ENCODE measurements at regions not wholly inside any gene's neighbourhood (a gene's known extent, or its start where the extent isn't known, plus 50 kb on each side); places are given as distances from the start of the nearest gene placed in this dataset.
"Not testable (repeated sequence)": the region's sequence is repeated elsewhere in the genome, so short reads cannot be mapped to it uniquely, and the experiment has no call there.

DNA sequence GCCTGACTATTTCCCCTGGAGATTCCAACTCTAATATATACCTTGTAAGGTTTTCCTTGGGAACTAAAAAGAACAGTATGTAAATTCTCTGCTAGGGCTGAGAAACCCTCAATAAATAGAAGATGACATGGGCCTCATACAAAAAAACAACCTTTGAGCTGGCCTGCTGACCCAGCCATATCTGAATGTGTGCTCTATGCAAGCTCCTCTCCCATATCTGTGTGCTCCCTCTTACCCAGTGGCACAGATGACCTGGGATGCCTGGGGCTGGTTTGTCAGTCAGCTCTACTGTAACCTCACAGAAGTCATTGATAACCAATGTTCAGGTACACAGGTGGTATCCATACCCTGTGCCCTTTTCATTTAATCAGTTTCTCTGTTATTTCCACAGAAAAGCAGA lies 329.2 kb downstream of the SEC16B start:
- DNase-seq (ENCODE audit: low spot score) = no peak

DNA sequence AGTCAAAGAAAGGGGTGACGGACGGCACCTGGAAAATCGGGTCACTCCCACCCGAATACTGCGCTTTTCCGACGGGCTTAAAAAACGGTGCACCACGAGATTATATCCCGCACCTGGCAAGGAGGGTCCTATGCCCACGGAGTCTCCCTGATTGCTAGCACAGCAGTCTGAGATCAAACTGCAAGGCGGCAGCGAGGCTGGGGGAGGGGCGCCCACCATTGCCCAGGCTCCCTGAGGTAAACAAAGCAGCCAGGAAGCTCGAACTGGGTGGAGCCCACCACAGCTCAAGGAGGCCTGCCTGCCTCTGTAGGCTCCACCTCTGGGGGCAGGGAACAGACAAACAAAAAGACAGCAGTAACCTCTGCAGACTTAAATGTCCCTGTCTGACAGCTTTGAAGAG lies 335.7 kb downstream of the SEC16B start:
- not testable (repeated sequence) for DNase-seq (ENCODE audit: low spot score)

DNA sequence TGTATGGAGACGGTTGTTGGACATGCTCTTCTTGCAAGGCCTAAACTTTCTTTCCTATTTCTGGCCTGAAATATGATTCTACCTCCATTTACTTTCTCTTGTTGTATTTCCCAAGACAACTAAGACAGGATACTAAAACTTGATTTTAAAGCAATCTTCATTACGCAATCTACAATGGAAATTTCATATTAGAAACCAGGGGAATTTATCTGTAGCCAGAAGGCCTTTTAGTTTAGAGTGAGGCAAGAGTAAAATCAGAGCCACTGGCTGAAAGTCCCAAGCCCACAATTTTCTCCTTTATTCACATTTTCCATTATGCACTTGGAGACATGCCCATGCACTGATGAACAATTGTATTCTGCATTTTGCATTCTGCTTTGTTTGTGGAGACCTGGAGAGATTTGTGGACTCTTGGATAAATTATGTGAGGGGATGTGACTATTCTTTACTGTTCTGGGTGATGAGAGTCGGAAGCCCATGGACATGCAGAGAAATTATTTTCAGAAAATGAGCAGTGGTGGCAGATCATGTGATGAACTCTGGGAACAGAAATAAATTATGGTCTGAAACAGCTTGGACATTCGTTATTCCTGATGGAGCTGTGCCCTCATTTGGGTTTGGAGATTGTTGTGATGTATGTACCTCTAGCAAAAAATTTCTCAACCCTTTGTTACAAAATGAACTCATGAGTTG lies 336.8 kb downstream of the SEC16B start:
- no peak for DNase-seq (ENCODE audit: low spot score)

DNA sequence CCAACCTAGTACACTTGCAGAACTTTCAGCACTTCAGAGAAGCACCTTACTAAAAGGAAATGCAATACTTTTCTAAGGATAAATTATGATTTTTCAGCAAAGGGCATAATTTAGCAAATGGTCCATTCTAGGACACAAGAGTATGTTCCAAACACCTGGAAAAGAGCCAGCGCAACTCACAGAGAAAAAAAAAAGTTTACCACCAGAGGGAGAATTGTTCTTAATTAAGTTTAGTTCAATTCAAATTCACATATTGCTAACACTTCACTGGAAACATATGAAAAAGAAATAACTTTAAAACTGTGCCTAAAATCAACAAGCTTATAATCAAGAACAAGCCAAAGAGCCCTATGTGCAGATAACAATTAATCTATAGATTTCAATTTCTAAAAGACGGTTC lies 338.1 kb downstream of the SEC16B start:
- no peak for DNase-seq (ENCODE audit: low spot score)

DNA sequence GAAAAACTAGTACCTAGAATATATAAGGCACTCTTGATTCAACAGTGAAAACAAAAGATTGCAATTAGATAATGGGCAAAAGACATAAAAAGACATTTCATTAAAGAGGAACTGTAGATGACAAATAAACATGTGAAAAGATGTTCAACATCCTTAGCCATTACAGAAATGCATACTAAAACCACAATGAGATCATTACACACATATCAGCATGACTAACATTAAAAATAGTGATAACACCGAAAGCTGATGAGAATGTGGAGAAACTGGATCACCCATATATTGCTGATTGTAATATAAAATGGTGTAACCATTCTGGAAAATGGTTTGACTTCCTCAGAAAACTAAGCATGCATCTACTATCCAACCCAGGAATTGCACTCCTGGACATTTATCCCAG lies 340.3 kb downstream of the SEC16B start:
- no peak for DNase-seq (ENCODE audit: low spot score)

DNA sequence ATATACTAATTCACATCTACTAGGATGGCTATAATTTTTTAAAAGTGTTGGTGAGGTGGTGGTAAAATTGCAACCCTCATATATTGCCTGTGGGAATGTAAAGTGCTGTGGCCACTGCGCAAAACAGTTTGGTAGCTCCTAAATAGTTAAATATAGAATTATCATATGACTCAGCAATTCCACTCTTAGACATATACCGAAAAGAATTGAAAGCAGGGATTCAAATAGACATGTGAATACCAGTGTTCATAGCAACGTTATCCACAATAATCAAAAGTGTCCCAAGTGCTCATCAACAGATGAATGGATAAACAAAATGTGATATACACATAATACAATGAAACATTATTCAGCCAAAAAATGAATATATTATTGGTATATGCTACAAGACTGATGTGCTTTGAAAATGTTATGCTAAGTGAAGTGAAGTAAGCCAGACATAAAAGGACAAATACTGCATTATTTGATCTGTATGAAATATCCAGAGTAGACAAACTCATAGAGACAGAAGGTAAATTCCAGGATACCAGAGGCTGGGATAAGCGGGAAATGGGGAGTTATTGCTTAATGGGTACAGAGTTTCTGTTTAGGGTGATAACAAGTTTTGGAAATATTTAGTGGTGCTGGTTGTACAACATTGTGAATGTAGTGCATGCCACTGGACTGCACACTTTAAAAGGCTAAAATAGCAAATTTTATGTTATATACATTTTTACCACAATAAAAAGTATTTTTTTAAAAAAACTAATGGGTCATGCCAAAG lies 342.5 kb downstream of the SEC16B start:
- no peak for DNase-seq (ENCODE audit: low spot score)

DNA sequence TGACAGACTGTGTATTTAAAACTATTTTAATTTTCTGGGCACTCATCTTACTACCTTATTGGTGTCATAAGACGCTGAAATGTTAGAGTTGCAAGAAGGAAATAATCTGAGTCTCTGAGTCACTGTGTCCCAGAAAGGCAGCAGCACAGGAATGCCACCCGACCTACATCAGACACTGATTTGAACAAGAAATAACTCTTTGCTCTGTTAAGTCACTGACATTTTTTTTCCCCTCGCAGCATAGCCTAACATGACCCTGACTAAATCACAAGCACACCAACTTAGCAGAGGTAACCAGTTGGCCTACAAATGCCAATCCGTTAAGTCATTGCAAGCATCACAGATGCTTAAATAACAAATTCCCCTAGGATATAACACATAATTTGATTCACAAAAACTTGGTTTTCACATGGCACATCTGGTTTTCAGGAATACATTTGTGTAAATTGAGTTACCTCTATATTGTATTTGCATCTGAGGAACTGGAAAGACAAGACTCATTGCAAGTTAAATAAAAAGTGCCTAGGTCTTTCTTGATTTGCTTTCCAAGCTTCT lies 349.1 kb downstream of the SEC16B start:
- DNase-seq (ENCODE audit: low spot score) = no peak

DNA sequence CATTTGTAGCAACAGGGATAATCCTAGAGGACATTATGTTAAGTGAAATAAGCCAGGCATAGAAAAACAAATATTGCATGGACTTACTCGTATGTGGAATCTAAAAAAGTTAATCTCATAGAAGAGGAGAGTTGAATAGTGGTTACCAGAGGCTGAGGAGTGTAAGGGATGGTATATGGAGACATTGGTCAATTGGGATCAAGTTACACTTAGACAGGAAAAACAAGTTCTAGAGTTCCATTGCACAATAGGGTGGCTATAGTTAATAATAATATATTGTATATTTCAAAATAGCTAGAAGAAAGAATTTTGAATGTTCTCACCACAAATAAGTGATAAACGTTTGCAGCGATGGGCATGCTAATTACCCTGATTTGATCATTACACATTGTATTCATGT lies 354.6 kb downstream of the SEC16B start:
- DNase-seq (ENCODE audit: low spot score) = no peak

DNA sequence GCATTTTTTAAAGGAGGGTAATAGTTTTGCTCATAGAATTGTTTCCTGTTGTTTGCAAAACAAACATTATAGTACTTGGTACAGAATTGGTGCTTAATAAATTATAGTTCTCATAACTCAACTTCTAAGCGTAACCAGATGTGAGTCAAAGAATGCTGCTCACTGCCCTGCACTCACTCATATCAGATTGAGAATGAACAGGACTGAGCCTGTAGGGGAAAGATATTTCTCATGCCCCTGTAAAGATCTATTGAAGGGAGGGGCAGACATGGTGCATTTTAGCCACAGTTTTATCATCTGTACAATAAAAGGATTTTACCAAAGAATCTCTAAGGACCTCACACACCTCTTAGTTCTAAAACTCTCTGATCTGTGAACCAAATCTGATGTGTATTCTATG lies 358.5 kb downstream of the SEC16B start:
- DNase-seq (ENCODE audit: low spot score) = no peak

DNA sequence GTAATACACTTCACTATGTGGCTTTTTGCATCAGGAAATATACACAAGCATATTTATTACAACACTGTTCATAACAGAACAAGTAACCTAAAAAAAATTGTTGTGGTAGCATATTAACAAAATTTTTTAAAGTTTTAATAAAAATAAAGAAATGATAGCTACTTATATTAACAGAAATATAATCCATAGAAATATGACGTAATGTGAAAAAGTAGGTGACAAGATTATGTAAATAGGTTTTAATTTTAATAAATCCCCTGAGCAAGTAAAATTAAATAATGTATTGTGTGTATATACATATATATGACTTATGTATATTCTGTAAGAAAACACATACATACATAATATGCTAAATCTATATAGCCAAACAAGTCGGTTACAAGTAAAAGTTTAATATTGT lies 359.9 kb downstream of the SEC16B start:
- no peak for DNase-seq (ENCODE audit: low spot score)

DNA sequence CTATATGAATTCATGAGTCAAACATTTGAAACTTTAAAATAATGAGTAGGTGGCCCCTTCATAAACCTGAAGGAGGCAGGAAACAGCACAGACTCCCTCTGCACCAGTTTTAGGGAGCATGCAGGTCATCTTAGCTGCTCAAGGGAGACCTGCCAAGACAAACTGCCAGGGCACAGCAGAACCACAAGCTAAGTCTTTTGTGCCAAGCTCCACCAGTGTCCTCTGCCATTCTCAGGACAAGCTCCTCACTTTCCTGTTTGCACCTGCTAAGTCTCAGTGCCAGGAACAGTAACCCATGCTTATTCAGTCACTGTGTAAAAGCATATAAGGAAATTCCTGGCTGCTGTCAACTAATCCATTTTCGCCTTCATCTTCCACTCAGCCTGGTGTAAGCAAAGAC lies 368.9 kb downstream of the SEC16B start:
- DNase-seq (ENCODE audit: low spot score) = no peak

DNA sequence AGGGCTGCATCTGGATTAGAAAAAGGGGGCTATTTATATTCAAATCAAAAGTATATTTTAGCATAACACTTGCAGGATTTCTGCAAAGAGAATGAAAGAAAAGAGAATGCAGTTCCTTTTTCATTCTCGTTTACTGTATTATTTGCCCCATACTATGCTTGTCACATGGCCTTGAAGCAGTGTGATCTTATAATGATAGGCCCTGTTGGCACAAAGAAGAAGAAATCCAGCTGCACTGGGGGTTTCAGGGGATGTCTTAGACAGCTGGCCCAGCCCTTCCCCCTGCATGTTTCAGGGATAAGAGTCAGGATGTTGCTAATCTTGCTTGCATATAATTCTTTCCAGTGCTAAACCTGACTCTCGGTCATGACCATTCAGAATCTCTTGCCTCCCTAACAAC lies 369.5 kb downstream of the SEC16B start:
- no peak for DNase-seq (ENCODE audit: low spot score)

DNA sequence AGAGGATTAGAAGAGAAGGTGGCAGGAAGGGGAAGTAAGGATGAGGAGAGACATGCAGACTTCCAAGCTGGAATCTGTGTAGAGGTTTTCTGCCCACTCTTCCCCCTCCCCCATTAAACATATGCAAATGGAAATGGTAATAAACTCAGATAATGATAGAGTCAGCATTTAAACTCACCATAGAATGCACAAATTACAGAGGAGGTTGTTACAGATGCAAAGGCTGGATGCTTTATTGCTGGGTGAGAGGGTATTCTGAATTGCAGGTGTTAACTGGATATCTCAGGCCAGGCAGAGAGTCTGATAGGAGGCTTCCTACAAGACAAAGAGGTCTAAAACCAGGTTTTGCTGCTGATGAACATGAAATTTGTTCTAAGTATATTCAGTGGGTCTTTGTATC lies 372.5 kb downstream of the SEC16B start:
- DNase-seq (ENCODE audit: low spot score) = no peak

DNA sequence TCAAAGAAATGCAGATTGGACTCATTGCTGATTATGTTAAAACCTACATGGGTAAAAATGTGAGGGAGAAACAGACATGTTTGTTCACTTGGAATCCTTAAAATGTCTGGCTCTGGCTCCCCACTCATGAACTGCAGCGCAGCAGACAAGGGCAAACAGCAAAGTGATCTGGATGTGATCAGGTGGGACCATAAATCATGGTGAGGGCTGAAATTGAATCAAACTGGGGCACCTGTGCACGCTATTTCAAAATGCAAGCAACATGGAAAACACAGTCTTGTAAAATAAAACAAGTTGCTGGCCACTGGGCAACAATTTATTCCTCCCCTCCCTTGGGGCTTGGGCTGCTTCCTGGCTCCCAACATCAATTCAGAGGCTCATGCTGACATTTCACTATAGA lies 373.4 kb downstream of the SEC16B start:
- no peak for DNase-seq (ENCODE audit: low spot score)

DNA sequence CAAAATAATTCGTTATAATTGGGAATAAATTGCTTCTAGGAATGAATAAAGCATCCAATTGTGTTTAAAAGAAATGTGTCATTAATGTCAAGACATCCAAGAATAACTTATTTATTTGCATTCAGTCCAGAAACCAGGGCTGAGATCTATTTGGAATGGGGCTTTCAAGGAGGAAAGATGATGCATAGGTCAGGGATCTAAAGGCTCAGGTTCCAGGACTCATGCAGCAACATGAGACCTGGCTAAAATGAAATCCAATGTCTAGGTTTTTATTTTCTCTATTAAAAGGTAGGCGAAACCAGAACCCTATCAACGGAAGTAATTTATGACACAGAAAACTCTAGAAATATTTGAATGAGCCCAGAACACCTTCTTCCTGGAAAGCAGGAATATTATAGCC lies 376.8 kb downstream of the SEC16B start:
- DNase-seq (ENCODE audit: low spot score) = no peak

DNA sequence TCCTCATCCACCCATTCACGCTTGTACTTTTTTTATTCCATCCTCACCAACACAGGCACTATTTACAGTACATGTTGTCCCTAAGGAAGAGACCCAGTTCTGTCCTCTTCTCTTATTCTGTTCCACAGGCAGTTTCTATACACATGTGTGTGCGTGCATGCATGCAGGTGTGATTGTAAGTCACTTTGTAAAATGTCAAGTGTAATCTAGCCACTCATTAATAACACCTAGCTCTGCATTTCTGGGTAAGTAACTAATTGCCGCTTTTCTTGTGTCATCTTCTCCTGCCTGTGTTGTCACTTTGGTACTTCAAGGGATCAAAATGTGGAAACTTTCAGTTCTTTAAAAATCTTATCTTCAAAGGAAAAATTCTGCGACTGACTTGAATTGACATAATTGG lies 377.2 kb downstream of the SEC16B start:
- no peak for DNase-seq (ENCODE audit: low spot score)

DNA sequence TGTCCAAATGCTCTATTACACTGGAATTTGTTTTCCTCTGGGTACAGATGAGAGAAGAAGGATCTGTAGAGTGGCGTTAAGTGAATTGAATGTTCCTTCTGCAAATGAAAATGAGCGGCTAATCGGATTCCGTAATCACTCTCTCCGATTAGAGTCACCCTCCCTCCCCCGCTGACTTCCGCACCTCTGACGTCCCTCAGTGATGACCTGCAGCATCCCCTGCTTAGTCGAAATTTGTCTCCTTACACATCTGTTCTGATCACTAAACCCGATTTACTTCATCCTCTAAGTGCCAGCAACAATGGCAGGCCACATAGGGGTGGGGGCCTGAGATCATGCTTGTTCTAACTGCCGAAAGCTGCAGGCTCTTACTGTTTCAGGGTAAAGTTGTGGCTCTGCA lies 378.7 kb downstream of the SEC16B start:
- no peak for DNase-seq (ENCODE audit: low spot score)

DNA sequence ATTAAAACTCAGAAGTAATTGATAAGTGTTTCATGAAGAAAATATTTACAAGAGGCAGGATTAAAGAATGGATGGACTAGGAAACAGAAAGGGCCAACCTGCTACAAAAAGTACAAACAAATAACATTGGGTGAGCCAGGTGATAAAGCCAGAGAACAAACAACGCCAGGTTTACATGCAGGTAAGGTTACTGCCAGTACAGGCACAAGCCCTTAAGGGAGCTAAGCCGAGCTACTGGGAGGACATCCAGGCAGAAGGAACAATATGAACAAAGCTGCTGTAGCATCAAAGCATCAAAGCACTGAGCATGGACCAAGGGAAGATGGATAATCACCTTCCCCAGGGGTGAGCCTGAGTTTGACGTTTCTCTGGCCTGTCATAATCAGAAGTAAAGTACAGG lies 380.7 kb downstream of the SEC16B start:
- DNase-seq (ENCODE audit: low spot score) = no peak

DNA sequence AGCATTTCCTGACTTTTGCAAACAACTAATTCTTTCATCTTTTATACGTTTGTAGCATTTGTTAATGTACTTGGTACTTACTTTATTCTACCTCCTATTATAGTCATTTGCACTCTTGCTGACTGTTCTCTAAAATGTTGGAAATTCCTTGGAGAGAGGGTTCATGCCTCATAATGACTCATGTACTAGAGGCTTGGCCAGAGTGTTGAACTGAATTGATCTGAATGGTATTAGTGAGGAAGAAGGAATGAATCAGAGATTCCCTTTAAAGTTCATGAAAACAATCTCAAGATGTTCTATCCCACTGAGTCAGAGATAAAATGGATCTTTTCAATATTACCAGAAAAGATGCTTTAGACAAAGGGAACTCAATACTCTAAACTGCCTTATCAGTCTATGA lies 383.4 kb downstream of the SEC16B start:
- DNase-seq (ENCODE audit: low spot score) = no peak

DNA sequence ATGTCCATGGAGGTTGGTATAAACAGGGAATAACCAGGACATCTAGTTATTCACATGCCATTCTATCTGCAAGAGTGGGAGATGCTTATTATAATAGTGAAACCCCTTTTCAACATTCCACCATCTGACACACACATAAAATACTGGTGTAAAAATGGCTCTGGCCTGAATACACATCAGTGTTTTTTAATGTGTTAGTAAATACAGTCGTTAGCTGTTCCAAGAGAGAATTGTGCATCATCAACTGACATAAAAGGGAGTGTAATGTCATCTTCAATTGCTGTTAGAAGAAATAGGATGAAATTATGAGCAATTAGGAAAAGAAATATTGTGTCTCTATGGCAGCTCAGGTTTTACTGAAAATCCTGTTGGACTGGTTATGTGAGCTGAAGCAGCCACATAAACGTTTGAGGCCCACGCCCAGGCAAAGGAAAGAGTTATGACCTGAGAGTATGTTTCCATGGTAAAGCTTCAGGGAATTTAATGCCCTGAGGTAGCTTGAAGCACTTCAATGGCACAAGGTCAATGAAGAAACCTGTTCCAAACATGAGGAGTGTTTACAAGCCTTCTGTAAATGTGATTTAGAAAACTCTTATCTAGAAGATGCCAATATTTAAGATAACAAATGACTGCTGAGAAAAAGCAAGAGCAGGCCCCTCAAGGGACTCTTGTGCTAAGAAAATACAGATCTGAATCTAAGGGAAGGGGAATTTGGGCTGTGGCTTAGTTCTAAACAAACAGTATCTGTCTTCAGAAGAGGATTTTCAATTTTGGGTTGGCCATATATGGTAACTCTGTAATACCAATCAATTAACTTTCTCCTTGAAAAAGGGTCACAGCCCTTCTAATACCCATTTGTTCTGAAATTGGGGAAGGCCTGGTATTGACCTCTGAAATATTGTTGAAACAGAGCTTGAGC lies 384.3 kb downstream of the SEC16B start:
- no peak for DNase-seq (ENCODE audit: low spot score)

DNA sequence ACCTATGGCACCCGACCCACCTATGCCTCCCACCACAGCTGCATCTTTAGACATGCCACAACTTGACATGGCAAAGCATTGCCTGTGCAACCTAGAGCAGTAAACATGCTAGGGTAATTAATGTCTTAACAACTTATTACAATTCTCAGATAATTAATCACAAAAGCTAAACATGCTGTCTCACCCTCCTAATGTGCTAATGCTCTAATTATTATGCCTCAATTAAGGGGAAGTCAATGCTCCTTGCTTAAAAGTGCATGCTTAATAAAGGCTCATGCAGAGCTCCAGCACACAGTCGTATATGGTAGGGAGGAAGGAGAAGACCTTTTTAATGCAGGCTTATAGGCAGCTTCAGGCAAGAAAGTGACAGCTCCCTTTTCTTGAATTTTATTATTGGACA lies 396.0 kb downstream of the SEC16B start:
- DNase-seq (ENCODE audit: low spot score) = no peak

DNA sequence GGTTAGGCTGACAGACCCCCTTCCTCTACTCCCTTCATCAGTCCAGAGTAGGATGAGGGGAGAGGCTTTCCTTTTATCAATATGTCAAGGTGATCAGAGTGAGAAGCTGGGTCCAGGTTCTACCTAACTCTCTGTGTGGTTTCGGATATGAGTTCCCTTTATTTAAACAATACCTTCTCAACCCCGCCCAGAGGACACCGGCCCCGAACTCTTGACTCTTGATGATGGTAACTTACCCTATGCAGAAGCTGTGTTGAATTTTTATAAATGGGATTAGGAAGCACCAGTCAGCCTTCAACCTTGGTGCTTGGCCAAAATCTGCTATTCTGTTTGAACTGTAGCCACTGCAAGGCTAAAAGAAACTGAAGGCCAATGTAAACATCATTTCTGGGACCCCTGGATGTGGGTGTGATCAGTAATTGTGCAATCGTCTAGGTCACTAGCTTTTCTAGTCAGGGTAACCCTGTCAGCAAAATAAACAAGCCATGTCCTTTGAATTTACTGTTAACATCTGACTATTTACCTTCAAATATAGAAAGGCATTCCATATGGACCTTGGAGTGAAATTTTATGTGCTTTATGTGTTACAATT lies 398.3 kb downstream of the SEC16B start:
- no peak for DNase-seq (ENCODE audit: low spot score)
